Keratinocyte (primary cell): ENCODE measurements at regions not wholly inside any gene's neighbourhood (a gene's known extent, or its start where the extent isn't known, plus 50 kb on each side); places are given as distances from the start of the nearest gene placed in this dataset.

Experiments
- DNase-seq: peaks from one replicate; pipeline ENCODE4 v3.0.0-alpha.2; 2011; ENCODE audit warnings: low read depth, missing footprints, low spot score
- FAIRE-seq: peaks from 2 replicates; lab custom pipeline; 2011; peaks lifted over from hg19 to GRCh38; lab: Jason Lieb, UNC
- H2AFZ ChIP-seq: 2 replicates; pipeline ENCODE4 v1.6.0; 2012; ENCODE audit warnings: low read length, control low read depth, inconsistent platforms; ENCODE audit not compliant: control insufficient read depth
- H3K27ac ChIP-seq: 2 replicates; pipeline ENCODE4 v1.5.1; 2011; ENCODE audit warnings: low read length; ENCODE audit not compliant: control insufficient read depth, insufficient read depth
- H3K27me3 ChIP-seq: 3 replicates; pipeline ENCODE4 v1.6.0; 2011; ENCODE audit warnings: low read length; ENCODE audit not compliant: control insufficient read depth, insufficient read depth; ENCODE audit errors: extremely low read depth
- H3K36me3 ChIP-seq, 2 experiments: 2 replicates in 1 of 2; 3 replicates in 1 of 2; pipeline ENCODE4 v1.5.1; 2011; ENCODE audit warnings: low read length in 2 of 2, mild to moderate bottlenecking in 1 of 2; ENCODE audit not compliant: control insufficient read depth in 2 of 2, insufficient read depth in 2 of 2; ENCODE audit errors: extremely low read depth in 1 of 2
- H3K4me1 ChIP-seq: 3 replicates; pipeline ENCODE4 v1.5.1; 2011; ENCODE audit warnings: low read length; ENCODE audit not compliant: control insufficient read depth, insufficient read depth; ENCODE audit errors: extremely low read depth
- H3K4me2 ChIP-seq: 3 replicates; pipeline ENCODE4 v1.6.0; 2011; ENCODE audit warnings: low read depth, low read length; ENCODE audit not compliant: control insufficient read depth, insufficient read depth; ENCODE audit errors: extremely low read depth
- H3K4me3 ChIP-seq, 3 experiments: fragments of 200-600 bp in 1 of 3; sonication (generic) in 1 of 3; 2 replicates in 2 of 3; 3 replicates in 1 of 3; pipeline ENCODE4 v1.5.1; 2011 to 2016; ENCODE audit warnings: low read length in 3 of 3, mild to moderate bottlenecking in 3 of 3, control low read depth in 2 of 3, inconsistent platforms in 1 of 3, low read depth in 1 of 3, mixed read lengths in 1 of 3, mixed run types in 1 of 3, moderate library complexity in 1 of 3; ENCODE audit not compliant: control insufficient read depth in 2 of 3, insufficient read depth in 2 of 3; ENCODE audit errors: extremely low read depth in 1 of 3
- H3K79me2 ChIP-seq: 2 replicates; pipeline ENCODE4 v1.6.0; 2012; ENCODE audit warnings: low read length; ENCODE audit not compliant: control insufficient read depth, insufficient read depth
- H3K9ac ChIP-seq: 3 replicates; pipeline ENCODE4 v1.6.0; 2011; ENCODE audit warnings: low read length; ENCODE audit not compliant: control insufficient read depth, insufficient read depth; ENCODE audit errors: extremely low read depth
- H3K9me1 ChIP-seq: 3 replicates; pipeline ENCODE4 v1.6.0; 2011; ENCODE audit warnings: low read length; ENCODE audit not compliant: control insufficient read depth, insufficient read depth; ENCODE audit errors: extremely low read depth
- H3K9me3 ChIP-seq: 2 replicates; pipeline ENCODE4 v1.5.1; 2012; ENCODE audit warnings: low read depth, low read length; ENCODE audit not compliant: control insufficient read depth
- H4K20me1 ChIP-seq: 3 replicates; pipeline ENCODE4 v1.6.0; 2011; ENCODE audit warnings: low read length; ENCODE audit not compliant: control insufficient read depth, insufficient read depth; ENCODE audit errors: extremely low read depth
- EZH2 ChIP-seq: IDR thresholded peaks from one replicate; pipeline ENCODE4 v1.6.1; 2012; ENCODE audit warnings: inconsistent platforms, mild to moderate bottlenecking, low read length, moderate library complexity
- dilution Hi-C: fragments of 300-500 bp; cut with MboI; formaldehyde crosslinking; loops from one replicate; pipeline ENCODE4 v1.7.0; 2020; ENCODE audit warnings: low sequenced_read_pairs; ENCODE audit not compliant: extremely low pct_ligation_motif_present
- TF ChIP-seq, protein P1 (sequence below), 3 experiments: IDR thresholded peaks in 1 of 3; conservative IDR thresholded peaks in 1 of 3; optimal IDR thresholded peaks in 1 of 3; 2 replicates in 2 of 3; 3 replicates in 1 of 3; pipeline versions ENCODE3 to v1.5.1; 2011; ENCODE audit warnings: low read length in 3 of 3, mild to moderate bottlenecking in 3 of 3, moderate library complexity in 2 of 3, control low read depth in 1 of 3, inconsistent platforms in 1 of 3; ENCODE audit not compliant: insufficient read depth in 2 of 3; ENCODE audit errors: extremely low read depth in 1 of 3

DNA sequence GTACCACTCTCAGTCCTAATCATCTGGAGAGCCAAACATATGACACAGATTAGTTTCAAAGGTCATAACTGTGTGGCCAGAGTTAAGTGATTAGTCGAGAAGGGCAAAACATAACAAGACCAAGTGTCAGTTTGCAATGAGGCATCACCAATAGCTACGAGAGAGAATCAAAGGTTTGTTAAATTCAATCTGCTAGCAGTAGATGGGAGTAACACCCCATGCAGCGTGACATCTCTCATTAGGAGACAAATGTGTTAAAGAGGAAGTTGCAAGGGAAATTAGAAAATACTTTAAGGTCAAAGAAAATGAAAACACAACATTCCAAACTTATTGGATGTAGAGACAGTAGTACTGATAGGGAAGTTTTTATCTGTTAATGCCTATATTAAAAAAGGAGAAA lies 135.7 kb upstream of the SYT10 start:
- no peaks in the 10 kb centered on the region for H3K4me1 ChIP-seq
- H3K9me1 ChIP-seq = no peaks in the 10 kb centered on the region
- no peaks in the 10 kb centered on the region for H4K20me1 ChIP-seq
- dilution Hi-C loops = no loop called here
- no peaks in the 10 kb centered on the region for H3K79me2 ChIP-seq
- no peak overlapping the region for H2AFZ ChIP-seq
- no peak overlapping the region for H3K4me3 ChIP-seq
- no peaks in the 10 kb centered on the region for H3K9me3 ChIP-seq
- H3K36me3 ChIP-seq = no peaks in the 10 kb centered on the region
- TF ChIP-seq EZH2 = no peak
- TF ChIP-seq, protein P1, sequence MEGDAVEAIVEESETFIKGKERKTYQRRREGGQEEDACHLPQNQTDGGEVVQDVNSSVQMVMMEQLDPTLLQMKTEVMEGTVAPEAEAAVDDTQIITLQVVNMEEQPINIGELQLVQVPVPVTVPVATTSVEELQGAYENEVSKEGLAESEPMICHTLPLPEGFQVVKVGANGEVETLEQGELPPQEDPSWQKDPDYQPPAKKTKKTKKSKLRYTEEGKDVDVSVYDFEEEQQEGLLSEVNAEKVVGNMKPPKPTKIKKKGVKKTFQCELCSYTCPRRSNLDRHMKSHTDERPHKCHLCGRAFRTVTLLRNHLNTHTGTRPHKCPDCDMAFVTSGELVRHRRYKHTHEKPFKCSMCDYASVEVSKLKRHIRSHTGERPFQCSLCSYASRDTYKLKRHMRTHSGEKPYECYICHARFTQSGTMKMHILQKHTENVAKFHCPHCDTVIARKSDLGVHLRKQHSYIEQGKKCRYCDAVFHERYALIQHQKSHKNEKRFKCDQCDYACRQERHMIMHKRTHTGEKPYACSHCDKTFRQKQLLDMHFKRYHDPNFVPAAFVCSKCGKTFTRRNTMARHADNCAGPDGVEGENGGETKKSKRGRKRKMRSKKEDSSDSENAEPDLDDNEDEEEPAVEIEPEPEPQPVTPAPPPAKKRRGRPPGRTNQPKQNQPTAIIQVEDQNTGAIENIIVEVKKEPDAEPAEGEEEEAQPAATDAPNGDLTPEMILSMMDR (optimal IDR thresholded peaks at IDR 0.05 in 1 of 3, IDR thresholded peaks at IDR 0.05 in 1 of 3, conservative IDR thresholded peaks at IDR 0.05 in 1 of 3; ENCODE audit: extremely low read depth in 1 of 3, insufficient read depth in 2 of 3, low read length in 3 of 3) = no peak
- H3K9ac ChIP-seq = no peak overlapping the region
- FAIRE-seq (no peak), DNase-seq (no peak)
- no peak overlapping the region for H3K4me2 ChIP-seq
- no peaks in the 10 kb centered on the region for H3K27me3 ChIP-seq
- no peak overlapping the region for H3K27ac ChIP-seq

DNA sequence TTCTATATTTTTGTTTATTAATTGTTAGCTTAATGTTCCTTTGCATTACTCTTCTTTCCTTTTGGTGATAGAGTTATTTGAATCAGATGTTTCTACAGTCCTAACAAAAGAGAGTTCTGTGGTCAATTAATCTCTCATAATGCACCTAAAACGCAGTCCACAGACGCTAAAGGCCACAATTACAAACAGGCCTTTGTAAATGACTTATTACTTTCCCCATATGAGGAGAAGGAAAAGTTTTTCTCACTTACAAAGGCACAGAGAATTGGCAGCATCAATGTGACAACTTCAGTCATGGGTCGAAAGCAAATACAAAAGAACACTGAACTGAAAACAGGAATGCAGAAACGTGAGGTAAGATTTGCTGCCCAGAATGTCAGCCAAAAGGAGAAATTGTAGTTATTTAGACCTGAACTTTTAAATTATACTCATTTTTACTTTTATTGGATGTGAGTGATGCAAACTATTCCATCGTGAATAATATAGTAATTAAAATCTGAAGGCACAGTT lies 142.0 kb upstream of the SYT10 start:
- Histone ChIP-seq H3K79me2 (no peaks in the 10 kb centered on the region), H3K36me3 (no peaks in the 10 kb centered on the region), H3K9me1 (no peaks in the 10 kb centered on the region), H2AFZ (peak overlapping the region; percentile 30), H3K27ac (no peak overlapping the region), H3K4me1 (no peaks in the 10 kb centered on the region), H3K9me3 (no peaks in the 10 kb centered on the region), H4K20me1 (no peaks in the 10 kb centered on the region), H3K4me3 (no peak overlapping the region), H3K4me2 (no peak overlapping the region), H3K9ac (no peak overlapping the region), H3K27me3 (no peaks in the 10 kb centered on the region)
- no peak for FAIRE-seq
- TF ChIP-seq, protein P1 (optimal IDR thresholded peaks at IDR 0.05 in 1 of 3, IDR thresholded peaks at IDR 0.05 in 1 of 3, conservative IDR thresholded peaks at IDR 0.05 in 1 of 3; ENCODE audit: extremely low read depth in 1 of 3, insufficient read depth in 2 of 3, low read length in 3 of 3) = no peak
- no peak for TF ChIP-seq EZH2
- DNase-seq = no peak
- dilution Hi-C loops = no loop called here
